ENCODE measurements at regions not wholly inside any gene's neighbourhood (a gene's known extent, or its start where the extent isn't known, plus 50 kb on each side); places are given as distances from the start of the nearest gene placed in this dataset.

DNA sequence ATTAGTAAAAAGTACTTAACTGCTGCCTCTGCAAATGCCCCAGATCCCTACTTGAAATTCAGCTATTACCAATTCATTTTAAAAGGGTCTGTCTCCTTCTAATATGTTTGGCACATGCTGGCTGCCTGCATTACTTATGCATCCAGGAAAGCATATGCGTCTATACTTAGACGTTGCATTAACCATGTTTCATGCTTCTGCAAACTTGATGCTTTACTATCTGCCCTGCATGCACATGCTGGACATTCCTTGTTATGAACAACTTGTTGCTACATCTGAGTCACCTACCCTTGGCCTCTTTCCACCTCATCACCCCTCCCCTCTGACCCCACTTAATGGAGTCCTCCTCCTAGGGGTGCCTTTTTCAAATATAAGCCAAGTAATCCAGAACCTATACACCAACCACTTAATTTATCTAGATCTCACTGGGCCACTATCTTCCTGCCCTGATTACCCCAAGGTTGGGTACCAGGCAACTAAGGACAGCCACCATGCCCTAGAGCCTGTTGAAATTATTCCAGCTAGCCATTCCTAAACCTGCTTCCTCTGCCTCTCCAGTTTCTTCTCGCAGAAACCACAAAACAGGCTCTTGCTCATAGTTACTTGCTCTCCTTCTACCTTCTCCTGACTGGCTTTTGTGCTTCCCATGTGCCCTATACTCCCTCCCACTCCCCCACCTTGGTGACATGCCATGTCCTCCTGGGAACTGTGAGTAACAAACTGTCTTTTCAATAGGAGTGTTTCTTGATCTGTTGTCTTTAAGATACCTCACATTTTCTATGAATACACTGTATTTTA is 1187.9 kb downstream of the REEP3 start:
- TF ChIP-seq, protein P1, sequence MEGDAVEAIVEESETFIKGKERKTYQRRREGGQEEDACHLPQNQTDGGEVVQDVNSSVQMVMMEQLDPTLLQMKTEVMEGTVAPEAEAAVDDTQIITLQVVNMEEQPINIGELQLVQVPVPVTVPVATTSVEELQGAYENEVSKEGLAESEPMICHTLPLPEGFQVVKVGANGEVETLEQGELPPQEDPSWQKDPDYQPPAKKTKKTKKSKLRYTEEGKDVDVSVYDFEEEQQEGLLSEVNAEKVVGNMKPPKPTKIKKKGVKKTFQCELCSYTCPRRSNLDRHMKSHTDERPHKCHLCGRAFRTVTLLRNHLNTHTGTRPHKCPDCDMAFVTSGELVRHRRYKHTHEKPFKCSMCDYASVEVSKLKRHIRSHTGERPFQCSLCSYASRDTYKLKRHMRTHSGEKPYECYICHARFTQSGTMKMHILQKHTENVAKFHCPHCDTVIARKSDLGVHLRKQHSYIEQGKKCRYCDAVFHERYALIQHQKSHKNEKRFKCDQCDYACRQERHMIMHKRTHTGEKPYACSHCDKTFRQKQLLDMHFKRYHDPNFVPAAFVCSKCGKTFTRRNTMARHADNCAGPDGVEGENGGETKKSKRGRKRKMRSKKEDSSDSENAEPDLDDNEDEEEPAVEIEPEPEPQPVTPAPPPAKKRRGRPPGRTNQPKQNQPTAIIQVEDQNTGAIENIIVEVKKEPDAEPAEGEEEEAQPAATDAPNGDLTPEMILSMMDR (conservative IDR thresholded peaks at IDR 0.05; ENCODE audit: control insufficient read depth, insufficient read depth, low read depth, low read length) = no peak
- DNase-seq (ENCODE audit: low read depth) = no peak
- H3K4me3 ChIP-seq (ENCODE audit: control insufficient read depth, low read depth, low read length) = no peak overlapping the region

DNA sequence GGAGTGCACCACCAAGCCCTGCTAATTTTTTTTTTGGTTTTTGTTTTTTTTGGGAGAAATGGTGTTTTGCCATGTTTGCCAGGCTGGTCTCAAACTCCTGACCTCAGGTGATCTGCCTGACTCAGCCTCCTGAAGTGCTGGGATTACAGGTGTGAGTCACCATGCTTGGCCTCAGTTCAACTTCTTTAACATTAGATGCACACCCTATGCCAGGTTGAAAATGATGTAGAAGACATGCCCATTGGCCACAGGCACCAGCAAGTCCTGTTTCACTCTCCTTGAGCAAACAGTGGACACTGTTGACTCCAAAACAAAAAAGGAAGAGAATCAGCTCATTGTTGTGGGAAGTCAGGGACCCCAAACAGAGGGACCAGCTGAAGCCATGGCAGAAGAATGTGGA is 1205.3 kb downstream of the REEP3 start:
- TF ChIP-seq, protein P1 (conservative IDR thresholded peaks at IDR 0.05; ENCODE audit: control insufficient read depth, insufficient read depth, low read depth, low read length) = no peak
- H3K4me3 ChIP-seq (ENCODE audit: control insufficient read depth, low read depth, low read length) = no peak overlapping the region
- no peak for DNase-seq (ENCODE audit: low read depth)

DNA sequence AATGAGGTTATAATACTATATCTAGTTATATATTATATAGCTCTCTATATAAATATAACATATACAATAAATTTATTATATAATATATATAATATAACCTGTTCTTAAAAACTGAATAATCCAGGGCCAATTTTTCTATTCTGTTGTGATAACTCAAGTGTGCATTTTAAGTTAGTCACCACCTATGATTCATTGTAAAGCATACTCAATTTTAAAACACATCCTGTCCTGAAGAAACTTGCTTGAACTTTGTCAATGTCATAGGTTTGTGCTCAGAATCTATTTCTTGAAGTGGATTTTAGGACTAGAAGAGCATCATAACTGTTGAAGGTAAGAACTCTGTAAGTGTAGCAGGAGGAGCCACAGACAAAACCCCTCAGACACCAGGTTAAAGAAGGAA is 1209.8 kb downstream of the REEP3 start:
- H3K4me3 ChIP-seq (ENCODE audit: control insufficient read depth, low read depth, low read length) = no peak overlapping the region
- TF ChIP-seq, protein P1 (conservative IDR thresholded peaks at IDR 0.05; ENCODE audit: control insufficient read depth, insufficient read depth, low read depth, low read length) = no peak
- DNase-seq (ENCODE audit: low read depth) = no peak

DNA sequence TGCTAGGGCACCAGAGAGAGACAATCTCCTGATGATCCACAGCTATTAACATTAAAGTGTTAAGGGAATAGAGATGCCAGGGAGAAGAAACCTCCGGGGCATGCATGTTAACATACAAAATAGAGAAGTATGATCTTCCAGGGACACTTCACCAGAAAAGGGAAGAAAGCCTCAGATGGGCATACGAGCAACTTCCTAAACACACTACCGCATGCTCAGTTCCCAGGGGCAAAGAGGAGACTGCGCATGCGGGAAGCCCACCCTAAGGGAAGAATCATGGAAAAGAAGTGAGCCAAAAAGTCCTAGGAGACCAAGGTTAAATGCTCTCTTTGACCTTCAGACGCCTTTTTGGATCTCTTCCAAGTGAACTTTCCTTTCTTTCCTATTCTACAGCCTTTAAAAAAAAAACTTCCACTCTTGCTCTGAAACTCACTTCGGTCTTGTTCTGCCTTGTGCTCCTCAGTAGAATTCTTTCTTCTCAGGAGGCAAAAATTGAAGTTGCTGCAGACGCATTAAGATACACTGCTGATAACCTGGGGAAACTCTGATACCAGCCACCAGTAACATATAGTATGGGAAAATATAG is 1211.3 kb downstream of the REEP3 start:
- DNase-seq (ENCODE audit: low read depth) = no peak
- H3K4me3 ChIP-seq (ENCODE audit: control insufficient read depth, low read depth, low read length) = no peak overlapping the region
- TF ChIP-seq, protein P1 (conservative IDR thresholded peaks at IDR 0.05; ENCODE audit: control insufficient read depth, insufficient read depth, low read depth, low read length) = no peak

DNA sequence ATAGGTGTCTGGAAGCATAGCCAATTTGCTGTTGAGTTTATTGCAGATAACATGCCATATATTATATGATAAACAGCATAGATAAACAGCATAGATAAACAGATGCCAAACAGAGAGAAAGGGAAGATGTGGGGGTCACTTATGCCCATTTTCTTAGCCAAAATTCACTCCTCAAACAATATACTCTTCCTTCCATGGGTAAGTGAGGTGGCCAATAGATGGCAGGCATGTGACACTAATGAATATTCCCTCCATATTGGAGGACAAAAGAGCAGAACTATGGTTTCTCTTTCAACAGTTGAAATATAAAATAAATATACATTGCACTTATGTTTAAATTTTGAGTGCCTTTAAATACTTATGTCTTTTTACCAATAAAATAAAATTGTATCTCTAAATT is 1212.8 kb downstream of the REEP3 start:
- H3K4me3 ChIP-seq (ENCODE audit: control insufficient read depth, low read depth, low read length) = no peak overlapping the region
- DNase-seq (ENCODE audit: low read depth) = no peak
- TF ChIP-seq, protein P1 (conservative IDR thresholded peaks at IDR 0.05; ENCODE audit: control insufficient read depth, insufficient read depth, low read depth, low read length) = no peak

DNA sequence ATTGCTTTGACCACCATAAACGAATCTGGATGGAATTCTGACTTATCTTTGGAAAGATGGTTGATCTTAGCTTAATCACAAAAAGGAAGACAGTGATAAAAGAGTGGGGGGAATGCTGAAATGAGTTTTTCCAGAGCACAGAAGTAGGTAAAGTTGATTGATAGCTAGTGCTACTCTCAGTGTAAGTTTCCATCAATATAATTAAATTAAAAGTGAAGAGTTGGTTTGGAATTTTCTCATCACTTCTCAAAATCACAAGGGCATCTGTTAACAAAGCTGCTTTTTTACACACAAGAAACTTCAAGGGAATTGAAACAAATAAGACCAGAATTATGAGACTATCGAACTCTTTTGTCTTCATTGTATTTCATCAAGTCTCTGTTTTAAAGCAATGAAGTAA is 1217.3 kb downstream of the REEP3 start:
- H3K4me3 ChIP-seq (ENCODE audit: control insufficient read depth, low read depth, low read length) = no peak overlapping the region
- TF ChIP-seq, protein P1 (conservative IDR thresholded peaks at IDR 0.05; ENCODE audit: control insufficient read depth, insufficient read depth, low read depth, low read length) = no peak
- no peak for DNase-seq (ENCODE audit: low read depth)

All from fibroblast of mammary gland (primary cell).